ENCODE measurements at regions not wholly inside any gene's neighbourhood (a gene's known extent, or its start where the extent isn't known, plus 50 kb on each side); places are given as distances from the start of the nearest gene placed in this dataset.

- TF ChIP-seq CTCF (IDR thresholded peaks at IDR 0.05), result no peak
- no peak for TF ChIP-seq POLR2A (IDR thresholded peaks at IDR 0.05)
Measured at GRCh38 chr17:77772899-77773358, 185.6 kb upstream of the TNRC6C start.
